GM12873 (cell line): ENCODE measurements at regions not wholly inside any gene's neighbourhood (a gene's known extent, or its start where the extent isn't known, plus 50 kb on each side); places are given as distances from the start of the nearest gene placed in this dataset.
A peak's percentile ranks its signal among the peaks of the same experiment; 100 is the strongest.

Source experiments
- TF ChIP-seq, protein P1 (sequence below): IDR thresholded peaks from 2 replicates; pipeline ENCODE4 v1.5.1; 2012; ENCODE audit warnings: low read depth, mild to moderate bottlenecking, moderate library complexity, low read length, control low read depth; ENCODE audit not compliant: insufficient read depth; ENCODE audit errors: missing control alignments

DNA sequence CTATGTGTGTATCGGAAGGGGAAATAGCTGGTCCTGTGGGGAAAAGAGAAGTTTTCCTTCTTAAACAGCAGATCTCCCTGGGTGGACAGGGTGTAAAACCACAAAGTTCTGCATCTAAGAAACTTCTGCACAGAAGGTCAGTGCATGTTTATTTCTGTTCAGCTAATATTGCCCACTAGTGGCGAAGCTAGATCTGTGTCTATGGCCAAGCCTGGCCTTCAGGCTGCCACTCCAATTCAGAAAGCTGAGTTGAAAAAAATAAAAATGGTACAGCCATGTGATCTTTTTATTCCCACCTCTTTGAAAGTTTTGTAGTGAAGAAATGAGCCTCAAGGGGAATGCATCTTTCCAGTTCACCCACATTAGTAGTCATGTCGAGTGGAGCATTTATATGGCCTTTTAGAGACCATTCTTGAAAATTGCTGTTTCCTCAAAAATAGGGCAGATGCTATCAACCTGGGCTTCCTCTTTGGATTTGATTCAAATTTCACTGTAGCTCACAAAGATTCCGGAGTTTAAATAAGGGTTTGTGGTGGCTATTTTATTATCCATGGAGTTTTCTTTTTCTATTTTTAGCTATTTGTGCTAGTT is 488.0 kb downstream of the PRELID2 start:
- TF ChIP-seq, protein P1, sequence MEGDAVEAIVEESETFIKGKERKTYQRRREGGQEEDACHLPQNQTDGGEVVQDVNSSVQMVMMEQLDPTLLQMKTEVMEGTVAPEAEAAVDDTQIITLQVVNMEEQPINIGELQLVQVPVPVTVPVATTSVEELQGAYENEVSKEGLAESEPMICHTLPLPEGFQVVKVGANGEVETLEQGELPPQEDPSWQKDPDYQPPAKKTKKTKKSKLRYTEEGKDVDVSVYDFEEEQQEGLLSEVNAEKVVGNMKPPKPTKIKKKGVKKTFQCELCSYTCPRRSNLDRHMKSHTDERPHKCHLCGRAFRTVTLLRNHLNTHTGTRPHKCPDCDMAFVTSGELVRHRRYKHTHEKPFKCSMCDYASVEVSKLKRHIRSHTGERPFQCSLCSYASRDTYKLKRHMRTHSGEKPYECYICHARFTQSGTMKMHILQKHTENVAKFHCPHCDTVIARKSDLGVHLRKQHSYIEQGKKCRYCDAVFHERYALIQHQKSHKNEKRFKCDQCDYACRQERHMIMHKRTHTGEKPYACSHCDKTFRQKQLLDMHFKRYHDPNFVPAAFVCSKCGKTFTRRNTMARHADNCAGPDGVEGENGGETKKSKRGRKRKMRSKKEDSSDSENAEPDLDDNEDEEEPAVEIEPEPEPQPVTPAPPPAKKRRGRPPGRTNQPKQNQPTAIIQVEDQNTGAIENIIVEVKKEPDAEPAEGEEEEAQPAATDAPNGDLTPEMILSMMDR, result peak; percentile 56

GRCh38 chr5:145345511-145346287 is 489.4 kb downstream of the PRELID2 start:
- TF ChIP-seq, protein P1, result no peak

DNA sequence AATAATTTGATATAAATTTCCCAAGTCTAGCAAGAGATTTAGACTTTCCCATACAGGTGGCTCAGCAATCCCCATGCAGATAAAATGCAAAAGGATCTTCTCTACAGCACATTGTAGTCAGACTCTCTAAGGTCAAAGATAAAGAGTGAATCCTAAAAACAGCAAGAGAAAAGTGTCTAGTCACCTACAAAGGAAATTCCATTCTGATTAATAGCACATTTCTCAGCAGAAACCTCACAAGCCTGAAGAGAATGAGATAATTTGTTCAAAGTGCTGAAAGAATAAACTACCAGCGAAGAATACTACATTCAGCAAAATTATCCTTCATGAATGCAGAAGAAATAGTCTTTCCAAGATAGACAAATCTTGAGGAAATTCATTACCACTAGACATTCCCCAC is 493.3 kb downstream of the PRELID2 start:
- TF ChIP-seq, protein P1, result no peak

DNA sequence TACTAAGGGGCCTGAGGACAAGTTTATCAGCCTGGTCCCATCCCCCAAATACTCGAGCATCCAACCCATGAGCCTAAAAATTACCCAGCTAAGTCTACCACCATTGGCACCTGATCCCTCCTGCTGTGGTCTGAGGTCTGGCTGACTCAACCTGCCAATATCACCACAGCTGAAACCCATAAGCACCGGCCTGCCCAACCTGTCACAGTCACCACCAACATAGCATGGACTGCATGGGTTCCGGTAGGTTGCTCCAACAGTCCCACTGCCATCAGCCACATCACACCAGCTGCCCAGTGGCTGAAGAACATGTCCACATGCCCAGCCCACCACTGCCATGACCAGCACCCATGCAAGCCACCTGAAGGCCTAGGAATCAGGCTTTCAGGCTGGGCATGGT is 495.0 kb downstream of the PRELID2 start:
- TF ChIP-seq, protein P1, result no peak

DNA sequence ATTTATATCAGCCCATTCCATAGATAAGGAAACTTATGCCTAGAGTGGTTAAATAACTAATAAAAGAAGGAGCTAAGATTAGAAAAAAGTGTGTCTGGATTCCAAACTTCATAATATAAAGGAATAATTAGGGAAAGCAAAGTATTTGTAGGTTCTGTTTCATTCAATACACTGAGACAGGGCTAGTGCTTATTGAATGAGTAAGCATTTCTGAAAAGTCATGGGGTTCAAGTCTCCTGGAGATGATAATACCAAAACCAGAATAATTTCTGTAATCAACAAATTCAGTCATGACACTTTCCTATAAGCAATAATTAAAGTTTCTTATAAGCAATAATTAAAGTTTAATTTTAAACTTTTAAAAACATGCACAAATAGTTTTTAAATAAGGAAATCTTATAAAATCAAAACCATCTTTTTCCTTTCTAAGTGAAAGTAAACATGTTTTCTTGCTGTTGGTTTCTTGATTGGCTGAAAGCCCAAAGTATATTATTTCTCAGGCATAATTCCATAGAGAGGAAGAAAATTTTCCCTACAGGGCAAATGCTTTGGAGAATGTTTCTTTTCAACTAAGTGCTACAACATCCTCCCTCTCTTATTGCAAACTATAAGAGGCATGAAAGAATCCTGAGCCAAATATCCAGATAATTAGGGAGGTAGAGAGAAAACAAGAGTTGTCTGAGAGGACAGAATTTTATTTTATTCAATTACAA is 510.2 kb downstream of the PRELID2 start:
- TF ChIP-seq, protein P1, result no peak

DNA sequence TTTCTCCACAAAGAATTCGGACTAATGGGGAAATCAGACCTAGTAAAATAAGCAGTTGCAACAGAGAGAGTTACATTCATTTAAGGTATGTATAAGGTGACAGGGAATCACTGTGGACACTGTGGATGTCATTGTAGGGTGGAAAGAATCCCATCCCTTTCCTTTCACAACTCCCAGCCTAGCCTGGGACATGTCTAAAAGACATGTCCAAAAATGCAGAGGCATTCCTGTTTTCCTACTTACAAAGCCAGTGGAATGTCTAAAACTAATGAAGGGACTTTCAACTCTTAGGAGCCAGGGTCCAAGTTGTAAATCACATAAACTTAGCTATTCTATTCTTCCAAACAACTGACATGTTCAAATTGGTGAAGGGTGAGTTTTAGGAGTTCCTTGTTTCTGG is 511.0 kb downstream of the PRELID2 start:
- TF ChIP-seq, protein P1, result no peak

GRCh38 chr5:145316282-145316681 is 518.9 kb downstream of the PRELID2 start:
- TF ChIP-seq, protein P1, result no peak
